ENCODE measurements at regions not wholly inside any gene's neighbourhood (a gene's known extent, or its start where the extent isn't known, plus 50 kb on each side); places are given as distances from the start of the nearest gene placed in this dataset.

GRCh38 chr2:154941379-154941778, 242.9 kb downstream of the KCNJ3 start:
- Histone ChIP-seq H3K27me3 (ENCODE audit: control insufficient read depth, insufficient read depth, low read length) (no peaks in the 10 kb centered on the region), H3K9me3 (ENCODE audit: control insufficient read depth, low read depth, low read length) (no peaks in the 10 kb centered on the region), H3K4me1 (ENCODE audit: control insufficient read depth, insufficient read depth, low read length) (no peaks in the 10 kb centered on the region), H3K4me3 (ENCODE audit: low read length) (no peak overlapping the region), H3K27ac (ENCODE audit: low read length) (no peak overlapping the region), H3K36me3 (ENCODE audit: control insufficient read depth, insufficient read depth, low read length) (no peaks in the 10 kb centered on the region)
- no peak for DNase-seq

DNA sequence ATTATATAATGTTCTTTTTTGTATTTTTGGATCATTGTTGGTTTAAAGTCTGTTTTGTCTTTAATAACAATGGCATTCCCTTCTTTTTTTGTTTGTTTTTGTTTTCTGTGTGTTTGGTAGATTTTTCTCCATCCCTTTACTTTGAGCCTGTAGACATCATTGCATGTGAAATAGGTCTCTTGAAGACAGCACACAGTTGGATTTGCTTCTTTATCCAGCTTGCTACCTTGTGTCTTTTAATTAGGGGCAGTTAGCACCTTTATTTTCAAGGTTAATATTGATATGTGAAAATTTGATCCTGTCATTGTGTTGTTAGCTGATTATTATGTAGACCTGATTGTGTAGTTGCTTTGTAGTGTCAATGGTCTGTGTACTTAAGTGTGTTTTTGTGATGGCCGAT, 235.7 kb downstream of the KCNJ3 start:
- H3K27ac ChIP-seq (ENCODE audit: low read length) = no peak overlapping the region
- H3K36me3 ChIP-seq (ENCODE audit: control insufficient read depth, insufficient read depth, low read length) = no peaks in the 10 kb centered on the region
- no CpG with 5 or more reads among the region's 1 CpG for WGBS (ENCODE audit: insufficient coverage, low lambda C conversion rate)
- H3K4me1 ChIP-seq (ENCODE audit: control insufficient read depth, insufficient read depth, low read length) = no peaks in the 10 kb centered on the region
- DNase-seq = no peak
- H3K9me3 ChIP-seq (ENCODE audit: control insufficient read depth, low read depth, low read length) = no peaks in the 10 kb centered on the region
- no peaks in the 10 kb centered on the region for H3K27me3 ChIP-seq (ENCODE audit: control insufficient read depth, insufficient read depth, low read length)
- no peak overlapping the region for H3K4me3 ChIP-seq (ENCODE audit: low read length)

DNA sequence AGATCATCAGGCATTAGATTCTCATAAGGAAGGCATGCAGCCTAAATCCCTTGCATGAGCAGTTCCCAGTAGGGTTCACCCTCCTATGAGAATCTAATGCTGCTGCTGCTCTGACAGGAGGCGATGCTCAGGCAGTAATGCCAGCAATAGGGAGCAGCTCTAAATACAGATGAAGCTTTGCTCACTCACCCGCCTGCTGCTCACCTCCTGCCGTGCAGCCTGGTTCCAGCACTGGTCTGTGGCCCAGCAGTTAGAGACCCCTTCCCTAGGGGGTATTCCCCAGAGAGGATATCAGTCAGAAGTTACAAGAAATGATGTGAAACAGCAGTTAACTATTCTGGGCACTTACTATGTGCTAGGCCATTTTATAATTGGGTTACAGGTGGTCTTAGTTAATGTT, 226.0 kb downstream of the KCNJ3 start:
- no peaks in the 10 kb centered on the region for H3K27me3 ChIP-seq (ENCODE audit: control insufficient read depth, insufficient read depth, low read length)
- H3K4me3 ChIP-seq (ENCODE audit: low read length) = no peak overlapping the region
- H3K9me3 ChIP-seq (ENCODE audit: control insufficient read depth, low read depth, low read length) = no peaks in the 10 kb centered on the region
- no peaks in the 10 kb centered on the region for H3K36me3 ChIP-seq (ENCODE audit: control insufficient read depth, insufficient read depth, low read length)
- H3K27ac ChIP-seq (ENCODE audit: low read length) = no peak overlapping the region
- WGBS (ENCODE audit: insufficient coverage, low lambda C conversion rate) = no CpG with 5 or more reads among the region's 3 CpGs
- DNase-seq = no peak
- H3K4me1 ChIP-seq (ENCODE audit: control insufficient read depth, insufficient read depth, low read length) = no peaks in the 10 kb centered on the region

DNA sequence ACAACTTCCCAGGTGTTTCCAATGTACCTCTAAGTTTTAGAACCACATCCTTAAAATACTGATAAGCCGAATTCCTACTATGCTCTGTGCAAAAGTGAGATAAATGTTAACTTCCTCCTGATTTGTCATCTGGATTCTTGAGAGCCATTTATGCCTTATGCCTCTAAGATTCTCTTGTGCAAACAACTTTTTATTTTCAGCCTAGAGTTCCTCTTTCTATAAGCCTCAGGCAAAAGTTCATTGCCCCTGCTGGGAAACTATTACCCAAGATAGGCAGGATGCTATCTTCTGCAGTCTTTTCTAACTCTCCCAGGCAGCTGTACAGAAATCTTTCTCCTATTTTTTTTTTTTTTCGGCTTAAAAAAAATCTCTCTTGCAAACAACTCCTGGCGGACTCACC, 216.1 kb downstream of the KCNJ3 start:
- Histone ChIP-seq H3K36me3 (ENCODE audit: control insufficient read depth, insufficient read depth, low read length) (no peaks in the 10 kb centered on the region), H3K27ac (ENCODE audit: low read length) (no peak overlapping the region), H3K4me1 (ENCODE audit: control insufficient read depth, insufficient read depth, low read length) (peaks cover 3% of the 10 kb centered on the region), H3K27me3 (ENCODE audit: control insufficient read depth, insufficient read depth, low read length) (no peaks in the 10 kb centered on the region), H3K4me3 (ENCODE audit: low read length) (no peak overlapping the region), H3K9me3 (ENCODE audit: control insufficient read depth, low read depth, low read length) (no peaks in the 10 kb centered on the region)
- DNase-seq = peak; percentile 9 to 32
- WGBS (ENCODE audit: insufficient coverage, low lambda C conversion rate) = 20% methylated on average over 1 of the region's 3 CpGs

DNA sequence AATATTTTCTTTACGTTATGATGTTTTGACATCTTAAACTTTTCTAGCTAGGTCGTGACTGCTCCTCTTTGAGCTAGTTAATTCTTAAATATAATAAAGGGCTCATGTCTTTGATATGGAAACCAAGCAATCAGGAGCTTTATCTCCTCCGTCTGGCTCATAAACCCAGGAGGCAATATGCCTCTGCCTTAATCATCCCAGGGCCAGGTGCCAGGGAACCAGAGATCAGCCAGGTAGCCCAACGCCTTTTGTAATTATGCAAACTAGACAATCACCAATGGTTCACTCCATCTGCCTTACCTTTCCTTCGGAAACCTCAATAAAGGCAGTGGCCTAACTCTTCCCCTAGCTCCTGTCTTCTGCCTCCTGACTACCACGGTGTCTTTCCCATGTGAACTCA, 213.7 kb downstream of the KCNJ3 start:
- Histone ChIP-seq H3K27ac (ENCODE audit: low read length) (no peak overlapping the region), H3K36me3 (ENCODE audit: control insufficient read depth, insufficient read depth, low read length) (no peaks in the 10 kb centered on the region), H3K4me3 (ENCODE audit: low read length) (no peak overlapping the region), H3K4me1 (ENCODE audit: control insufficient read depth, insufficient read depth, low read length) (peaks cover 3% of the 10 kb centered on the region), H3K9me3 (ENCODE audit: control insufficient read depth, low read depth, low read length) (peaks cover 2% of the 10 kb centered on the region), H3K27me3 (ENCODE audit: control insufficient read depth, insufficient read depth, low read length) (no peaks in the 10 kb centered on the region)
- peak in 1 of 2 donors; percentile 8 for DNase-seq
- WGBS (ENCODE audit: insufficient coverage, low lambda C conversion rate) = no CpG with 5 or more reads among the region's 6 CpGs

GRCh38 chr2:154911729-154912128, 213.2 kb downstream of the KCNJ3 start:
- Histone ChIP-seq H3K27me3 (ENCODE audit: control insufficient read depth, insufficient read depth, low read length) (no peaks in the 10 kb centered on the region), H3K9me3 (ENCODE audit: control insufficient read depth, low read depth, low read length) (peaks cover 2% of the 10 kb centered on the region), H3K4me1 (ENCODE audit: control insufficient read depth, insufficient read depth, low read length) (peaks cover 3% of the 10 kb centered on the region), H3K36me3 (ENCODE audit: control insufficient read depth, insufficient read depth, low read length) (no peaks in the 10 kb centered on the region), H3K27ac (ENCODE audit: low read length) (no peak overlapping the region), H3K4me3 (ENCODE audit: low read length) (no peak overlapping the region)
- DNase-seq = no peak

DNA sequence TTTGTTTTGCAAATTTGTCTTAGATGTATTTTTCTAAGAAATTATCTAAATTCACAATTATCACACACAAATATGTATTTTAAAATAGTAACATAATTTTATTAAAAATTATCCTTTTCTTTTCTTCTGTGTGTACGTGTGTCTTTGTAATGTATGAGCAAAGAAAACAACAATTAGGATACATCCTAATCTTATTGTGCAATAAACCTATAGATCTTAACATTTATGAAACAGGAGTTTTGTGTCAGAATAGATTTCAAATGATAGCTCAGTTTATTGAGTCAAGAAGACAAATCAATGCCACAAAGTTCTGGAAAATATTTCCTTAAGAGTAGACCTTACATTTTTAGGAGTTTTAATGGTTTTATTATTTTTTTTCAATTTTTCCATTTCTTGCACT, 212.2 kb downstream of the KCNJ3 start:
- Histone ChIP-seq H3K9me3 (ENCODE audit: control insufficient read depth, low read depth, low read length) (peaks cover 2% of the 10 kb centered on the region), H3K36me3 (ENCODE audit: control insufficient read depth, insufficient read depth, low read length) (no peaks in the 10 kb centered on the region), H3K4me3 (ENCODE audit: low read length) (no peak overlapping the region), H3K27me3 (ENCODE audit: control insufficient read depth, insufficient read depth, low read length) (no peaks in the 10 kb centered on the region), H3K27ac (ENCODE audit: low read length) (no peak overlapping the region), H3K4me1 (ENCODE audit: control insufficient read depth, insufficient read depth, low read length) (peaks cover 3% of the 10 kb centered on the region)
- no CpG with 5 or more reads among the region's 1 CpG for WGBS (ENCODE audit: insufficient coverage, low lambda C conversion rate)
- DNase-seq = no peak

DNA sequence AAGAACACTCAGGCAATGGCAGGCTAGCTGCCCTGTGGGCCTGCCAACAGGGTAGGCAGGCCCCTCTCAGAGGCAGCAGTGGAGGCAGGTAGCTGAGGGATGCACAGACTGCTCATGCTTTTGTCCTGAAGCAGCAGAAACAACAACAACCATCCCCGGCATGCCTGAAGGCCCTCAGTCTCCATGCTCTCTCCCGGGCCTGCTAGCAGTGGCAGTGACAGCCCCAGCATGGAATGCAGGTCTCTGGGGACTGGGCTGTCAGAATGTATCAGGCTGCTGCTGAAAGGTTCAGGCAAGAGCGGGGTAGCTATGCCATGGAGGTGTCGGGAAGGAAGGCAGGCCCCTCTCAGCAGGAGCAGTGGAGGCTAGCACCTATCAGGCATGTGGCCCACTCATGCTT, 209.8 kb downstream of the KCNJ3 start:
- Histone ChIP-seq H3K4me3 (ENCODE audit: low read length) (no peak overlapping the region), H3K36me3 (ENCODE audit: control insufficient read depth, insufficient read depth, low read length) (no peaks in the 10 kb centered on the region), H3K27me3 (ENCODE audit: control insufficient read depth, insufficient read depth, low read length) (no peaks in the 10 kb centered on the region), H3K27ac (ENCODE audit: low read length) (no peak overlapping the region), H3K4me1 (ENCODE audit: control insufficient read depth, insufficient read depth, low read length) (no peaks in the 10 kb centered on the region), H3K9me3 (ENCODE audit: control insufficient read depth, low read depth, low read length) (peaks cover 2% of the 10 kb centered on the region)
- no CpG with 5 or more reads among the region's 4 CpGs for WGBS (ENCODE audit: insufficient coverage, low lambda C conversion rate)
- DNase-seq = no peak
